Smooth muscle cell (in vitro differentiated cells): ENCODE measurements at regions not wholly inside any gene's neighbourhood (a gene's known extent, or its start where the extent isn't known, plus 50 kb on each side); places are given as distances from the start of the nearest gene placed in this dataset.

ENCODE experiments used
- DNase-seq: peaks from one replicate; lab custom pipeline; 2025; ENCODE audit not compliant: unreplicated experiment; lab: John Stamatoyannopoulos, UW
- H2AFZ ChIP-seq: fragments of 200-600 bp; sonication (generic); 2 replicates; pipeline ENCODE4 v1.6.0; 2016; ENCODE audit warnings: antibody characterized with exemption, low read depth, mild to moderate bottlenecking
- H3F3A ChIP-seq: fragments of 200-600 bp; sonication (generic); 2 replicates; pipeline ENCODE4 v1.6.0; 2017; ENCODE audit warnings: antibody characterized with exemption, low read depth
- H3K27ac ChIP-seq: fragments of 200-600 bp; sonication (generic); 2 replicates; pipeline ENCODE4 v1.5.1; 2016; ENCODE audit warnings: low read depth, mild to moderate bottlenecking
- H3K27me3 ChIP-seq: fragments of 200-600 bp; sonication (generic); 2 replicates; pipeline ENCODE4 v1.6.1; 2016; ENCODE audit warnings: low read depth, mild to moderate bottlenecking
- H3K36me3 ChIP-seq: fragments of 200-600 bp; sonication (generic); 2 replicates; pipeline ENCODE4 v1.5.1; 2016; ENCODE audit warnings: low read depth
- H3K4me1 ChIP-seq: fragments of 200-600 bp; sonication (generic); 2 replicates; pipeline ENCODE4 v1.5.1; 2016; ENCODE audit warnings: low read depth
- H3K4me2 ChIP-seq: fragments of 200-600 bp; sonication (generic); 2 replicates; pipeline ENCODE4 v1.6.0; 2016; ENCODE audit warnings: mild to moderate bottlenecking
- H3K4me3 ChIP-seq: fragments of 200-600 bp; sonication (generic); 2 replicates; pipeline ENCODE4 v1.5.1; 2016; ENCODE audit warnings: mild to moderate bottlenecking
- H3K79me2 ChIP-seq: fragments of 200-600 bp; sonication (generic); 2 replicates; pipeline ENCODE4 v1.6.0; 2016; ENCODE audit warnings: low read depth, mild to moderate bottlenecking
- H3K9ac ChIP-seq: fragments of 200-600 bp; sonication (generic); 2 replicates; pipeline ENCODE4 v1.6.0; 2016; ENCODE audit warnings: low read depth
- H3K9me3 ChIP-seq: fragments of 200-600 bp; sonication (generic); replicated peaks from 2 replicates; pipeline ENCODE4 v1.5.1; 2016; ENCODE audit warnings: low read depth
- H4K20me1 ChIP-seq: fragments of 200-600 bp; sonication (generic); 2 replicates; pipeline ENCODE4 v1.6.0; 2016; ENCODE audit warnings: low read depth
- CTCF ChIP-seq: fragments of 200-600 bp; sonication (generic); IDR thresholded peaks from 2 replicates; pipeline ENCODE4 v1.5.1; 2017; ENCODE audit warnings: borderline replicate concordance, mild to moderate bottlenecking, antibody characterized with exemption; ENCODE audit not compliant: insufficient read depth, poor library complexity, severe bottlenecking
- WGBS: methylation state at CpG from one replicate; pipeline ENCODE4 v1.1.7; 2016; ENCODE audit warnings: low lambda C conversion rate; 5-methylcytosine and 5-hydroxymethylcytosine counted together

GRCh38 chr9:75451045-75451444 is 362.7 kb downstream of the OSTF1 start:
- DNase-seq = no peak
- no peaks in the 10 kb centered on the region for H3K36me3 ChIP-seq
- no peak for TF ChIP-seq CTCF
- no peak overlapping the region for H3K4me3 ChIP-seq
- H4K20me1 ChIP-seq = no peaks in the 10 kb centered on the region
- H2AFZ ChIP-seq = no peak overlapping the region
- H3F3A ChIP-seq = no peaks in the 10 kb centered on the region
- no peak overlapping the region for H3K4me2 ChIP-seq
- no peaks in the 10 kb centered on the region for H3K9me3 ChIP-seq
- no peak overlapping the region for H3K27ac ChIP-seq
- no peaks in the 10 kb centered on the region for H3K27me3 ChIP-seq
- no peak overlapping the region for H3K9ac ChIP-seq
- H3K79me2 ChIP-seq = no peaks in the 10 kb centered on the region
- H3K4me1 ChIP-seq = peaks cover 5% of the 10 kb centered on the region
- 56% methylated on average over 4 of the region's 4 CpGs for WGBS

- Histone ChIP-seq H4K20me1 (no peaks in the 10 kb centered on the region), H3K4me1 (peaks cover 5% of the 10 kb centered on the region), H2AFZ (no peak overlapping the region), H3K79me2 (no peaks in the 10 kb centered on the region), H3K9me3 (no peaks in the 10 kb centered on the region), H3K4me3 (no peak overlapping the region), H3F3A (no peaks in the 10 kb centered on the region), H3K36me3 (no peaks in the 10 kb centered on the region), H3K9ac (no peak overlapping the region), H3K4me2 (no peak overlapping the region), H3K27ac (no peak overlapping the region), H3K27me3 (no peaks in the 10 kb centered on the region)
- no peak for DNase-seq
- TF ChIP-seq CTCF = no peak
Observed at GRCh38 chr9:75451505-75451904, 363.2 kb downstream of the OSTF1 start.

DNA sequence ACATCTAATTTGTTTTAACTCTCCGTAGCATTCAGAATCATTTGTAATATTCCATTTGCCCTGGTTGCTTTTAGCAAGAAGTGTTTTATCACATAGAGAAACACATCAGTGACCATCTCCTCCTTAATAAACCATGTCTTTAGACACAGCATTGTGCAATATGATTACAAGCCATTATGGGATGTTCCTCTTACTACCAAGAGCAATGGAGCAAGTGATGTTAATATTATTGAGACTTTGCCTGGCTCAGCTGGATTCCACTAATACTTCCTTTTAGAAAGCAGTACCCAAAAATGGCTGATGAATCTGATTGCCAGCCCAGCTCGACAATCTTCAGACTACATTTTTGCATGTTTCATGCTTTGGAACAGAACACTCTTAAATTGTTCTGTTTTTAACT is 364.2 kb downstream of the OSTF1 start:
- Histone ChIP-seq H3K4me1 (peaks cover 5% of the 10 kb centered on the region), H3K9me3 (no peaks in the 10 kb centered on the region), H3K4me3 (no peak overlapping the region), H3F3A (no peaks in the 10 kb centered on the region), H3K27me3 (no peaks in the 10 kb centered on the region), H3K4me2 (no peak overlapping the region), H3K9ac (no peak overlapping the region), H3K36me3 (no peaks in the 10 kb centered on the region), H2AFZ (no peak overlapping the region), H3K79me2 (no peaks in the 10 kb centered on the region), H4K20me1 (no peaks in the 10 kb centered on the region), H3K27ac (no peak overlapping the region)
- WGBS = 87% methylated on average over 2 of the region's 2 CpGs
- DNase-seq = no peak
- TF ChIP-seq CTCF = no peak

DNA sequence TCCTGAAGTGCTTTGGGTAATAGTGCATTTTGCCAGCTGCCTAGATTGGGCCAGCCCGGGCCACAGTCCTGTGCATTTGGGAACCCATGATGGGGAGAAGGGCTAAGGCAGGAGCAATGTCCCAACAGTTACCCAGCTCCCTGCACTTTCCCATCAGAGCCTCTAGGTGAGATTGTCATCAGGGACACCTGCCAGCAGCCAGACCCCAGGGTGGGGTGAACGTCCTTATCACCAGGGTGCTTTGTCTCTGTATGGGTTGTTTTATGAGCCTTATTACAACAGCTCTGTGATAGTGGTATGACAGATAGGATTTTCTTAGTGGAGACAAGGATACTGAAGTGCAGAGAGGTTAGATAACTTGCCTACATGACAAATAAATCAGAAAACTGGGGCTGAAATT is 365.7 kb downstream of the OSTF1 start:
- no peak overlapping the region for H3K4me2 ChIP-seq
- H3K27me3 ChIP-seq = no peaks in the 10 kb centered on the region
- no peaks in the 10 kb centered on the region for H3K9me3 ChIP-seq
- peaks cover 5% of the 10 kb centered on the region for H3K4me1 ChIP-seq
- H3K4me3 ChIP-seq = no peak overlapping the region
- H3F3A ChIP-seq = no peaks in the 10 kb centered on the region
- no peak for DNase-seq
- no peak overlapping the region for H3K27ac ChIP-seq
- TF ChIP-seq CTCF = no peak
- no peaks in the 10 kb centered on the region for H3K36me3 ChIP-seq
- H3K79me2 ChIP-seq = no peaks in the 10 kb centered on the region
- 91% methylated on average over 2 of the region's 2 CpGs for WGBS
- no peaks in the 10 kb centered on the region for H4K20me1 ChIP-seq
- H3K9ac ChIP-seq = no peak overlapping the region
- no peak overlapping the region for H2AFZ ChIP-seq
